ENCODE measurements at regions not wholly inside any gene's neighbourhood (a gene's known extent, or its start where the extent isn't known, plus 50 kb on each side); places are given as distances from the start of the nearest gene placed in this dataset.
A peak's percentile ranks its signal among the peaks of the same experiment; 100 is the strongest.

- peak overlapping the region; percentile 69 for H3K27ac ChIP-seq
- no peak for TF ChIP-seq CTCF (conservative IDR thresholded peaks at IDR 0.05)
Observed at GRCh38 chr1:88210103-88210787, 473.8 kb upstream of the PKN2 start.

- peak; percentile 60 for TF ChIP-seq CTCF (conservative IDR thresholded peaks at IDR 0.05)
- H3K27ac ChIP-seq, result peak overlapping the region; percentile 60
Observed at GRCh38 chr1:88216441-88216840, 467.6 kb upstream of the PKN2 start.

GRCh38 chr1:88217386-88217785, 466.7 kb upstream of the PKN2 start:
- no peak for TF ChIP-seq CTCF (conservative IDR thresholded peaks at IDR 0.05)
- no peak overlapping the region for H3K27ac ChIP-seq

- TF ChIP-seq CTCF (conservative IDR thresholded peaks at IDR 0.05), result no peak
- H3K27ac ChIP-seq, result no peak overlapping the region
Observed at GRCh38 chr1:88219521-88219920, 464.6 kb upstream of the PKN2 start.

GRCh38 chr1:88221411-88221810, 462.7 kb upstream of the PKN2 start:
- no peak for TF ChIP-seq CTCF (conservative IDR thresholded peaks at IDR 0.05)
- peak overlapping the region; percentile 35; the same call in 1 of the 2 replicates for H3K27ac ChIP-seq

GRCh38 chr1:88224906-88225305, 459.2 kb upstream of the PKN2 start:
- no peak overlapping the region for H3K27ac ChIP-seq
- no peak for TF ChIP-seq CTCF (conservative IDR thresholded peaks at IDR 0.05)

- H3K27ac ChIP-seq, result no peak overlapping the region
Observed at GRCh38 chr1:88228114-88228513, 456.0 kb upstream of the PKN2 start.

More at GRCh38 chr1:88228114-88228513, 456.0 kb upstream of the PKN2 start:
- TF ChIP-seq CTCF (conservative IDR thresholded peaks at IDR 0.05), result peak; percentile 69
